ENCODE measurements at regions not wholly inside any gene's neighbourhood (a gene's known extent, or its start where the extent isn't known, plus 50 kb on each side); places are given as distances from the start of the nearest gene placed in this dataset.

DNA sequence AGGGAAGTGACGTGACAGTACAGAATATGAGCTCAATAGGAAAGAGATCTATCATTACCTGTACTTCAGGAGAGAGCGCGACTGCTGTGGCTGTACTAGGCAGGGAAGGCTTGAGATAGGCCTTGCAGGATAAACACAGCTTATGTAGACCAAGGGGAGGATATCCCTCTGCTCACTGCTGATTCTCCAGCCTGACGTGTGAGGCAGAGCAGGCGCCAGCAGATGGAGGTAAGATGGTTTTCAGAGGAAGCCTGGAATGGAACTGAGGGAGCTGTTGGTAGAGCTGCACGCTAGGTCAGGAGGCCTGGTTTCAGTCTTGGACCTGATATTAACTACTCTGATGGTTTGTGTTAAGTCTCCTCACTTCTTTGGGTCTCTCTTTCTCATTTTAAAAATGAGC lies 291.4 kb downstream of the YTHDC2 start:
- FAIRE-seq = no peak

DNA sequence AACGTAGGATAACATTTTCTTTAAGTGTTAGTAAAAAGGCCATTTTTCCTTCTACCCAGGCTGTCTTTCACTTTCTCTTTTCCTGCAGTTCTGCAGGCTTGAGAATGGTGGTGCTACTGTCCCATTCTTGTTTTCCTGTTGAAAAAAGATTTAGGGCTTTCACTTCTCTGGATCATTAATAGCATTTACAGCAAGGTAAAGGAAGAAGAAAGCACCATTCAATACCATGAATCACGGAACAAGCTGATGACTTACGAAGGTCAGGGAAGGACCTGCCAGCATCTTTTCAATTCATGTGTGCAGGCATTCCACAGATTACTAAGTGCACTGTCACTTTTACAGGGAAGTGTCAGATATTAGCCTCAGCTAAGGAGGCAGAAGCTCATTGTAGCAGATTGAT lies 292.8 kb downstream of the YTHDC2 start:
- FAIRE-seq = no peak

DNA sequence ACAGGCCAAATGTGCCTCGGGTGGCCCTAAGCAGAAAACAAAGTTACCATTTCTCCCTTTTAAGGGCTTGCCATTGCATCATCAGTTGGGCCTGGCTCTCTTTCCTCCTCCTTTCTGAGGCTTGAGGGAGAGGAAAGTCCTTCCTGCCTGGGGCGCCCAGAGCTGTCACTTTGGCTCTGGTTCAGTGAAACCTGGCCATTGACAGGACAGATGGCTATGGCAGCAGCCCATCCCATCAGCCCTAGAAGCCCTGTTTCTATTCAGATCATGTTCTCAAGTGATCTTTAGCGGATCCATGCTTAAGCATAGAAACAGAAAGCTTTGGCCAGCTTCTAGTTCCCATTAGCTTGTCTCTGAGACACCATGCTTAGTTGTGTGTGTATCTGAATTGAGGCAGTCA lies 293.4 kb downstream of the YTHDC2 start:
- FAIRE-seq = no peak

DNA sequence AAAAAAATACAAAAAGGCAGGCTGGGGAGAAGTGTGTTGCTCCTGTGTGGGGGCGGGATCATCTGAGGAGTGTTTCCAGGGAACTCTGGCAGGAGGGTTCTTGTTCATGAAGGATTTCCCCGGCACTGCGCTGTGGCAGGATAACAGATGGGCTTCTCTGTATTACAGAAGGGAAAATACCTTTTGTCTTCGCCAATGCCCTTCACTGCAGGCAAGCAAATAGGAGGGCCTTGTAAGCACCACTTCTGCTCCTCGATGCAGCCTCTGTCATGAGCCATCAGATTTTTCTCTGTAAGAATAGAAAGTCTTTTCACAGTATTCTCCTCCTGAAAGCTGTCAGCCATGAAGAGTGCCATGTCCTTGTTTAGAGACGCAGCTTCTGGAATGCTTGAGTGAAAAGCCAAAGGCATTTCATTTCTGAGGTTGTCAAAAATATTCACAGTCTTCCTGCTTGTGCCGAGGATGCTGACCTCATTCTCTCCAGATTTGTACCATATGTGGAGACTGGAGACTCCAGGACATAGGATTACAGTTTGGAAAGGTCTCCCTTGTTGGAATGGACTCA lies 294.0 kb downstream of the YTHDC2 start:
- no peak for FAIRE-seq

DNA sequence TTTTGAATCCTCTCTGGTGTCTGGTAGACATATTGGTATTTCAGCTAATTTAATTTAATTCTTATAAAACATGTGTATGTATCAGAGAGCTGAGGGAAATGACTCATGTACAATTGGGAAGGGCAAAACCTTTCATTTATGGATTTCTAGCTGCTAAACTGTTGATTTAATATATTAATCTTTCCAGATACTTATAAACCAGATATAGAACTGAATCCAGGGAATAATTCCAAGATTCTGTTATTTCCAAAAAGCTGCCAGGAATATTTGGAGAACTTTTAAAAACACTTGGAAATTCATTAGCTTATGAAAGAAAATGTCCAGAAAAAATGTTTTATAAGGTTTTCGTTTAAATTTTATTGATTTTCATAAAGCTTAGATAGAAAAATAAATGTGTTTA lies 295.5 kb downstream of the YTHDC2 start:
- FAIRE-seq = no peak

DNA sequence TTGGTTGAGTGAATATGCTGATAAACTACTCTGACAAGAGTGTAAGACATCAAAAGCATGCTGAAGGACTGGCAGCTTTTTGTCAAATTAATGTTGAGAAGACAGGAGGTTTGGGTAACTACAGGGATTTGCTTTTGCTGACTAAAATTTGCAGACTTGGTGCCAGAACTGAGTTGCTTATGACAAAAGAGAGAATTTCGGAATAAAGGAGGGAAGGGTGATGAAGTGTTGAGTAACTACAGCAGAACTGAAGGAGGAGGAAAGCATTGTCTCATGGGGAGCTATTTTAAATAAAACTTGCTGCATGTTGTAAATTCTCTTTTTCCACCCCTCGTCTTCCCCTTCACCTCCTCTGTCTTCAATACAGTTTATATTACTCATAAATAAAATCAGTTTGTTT lies 296.1 kb downstream of the YTHDC2 start:
- no peak for FAIRE-seq

DNA sequence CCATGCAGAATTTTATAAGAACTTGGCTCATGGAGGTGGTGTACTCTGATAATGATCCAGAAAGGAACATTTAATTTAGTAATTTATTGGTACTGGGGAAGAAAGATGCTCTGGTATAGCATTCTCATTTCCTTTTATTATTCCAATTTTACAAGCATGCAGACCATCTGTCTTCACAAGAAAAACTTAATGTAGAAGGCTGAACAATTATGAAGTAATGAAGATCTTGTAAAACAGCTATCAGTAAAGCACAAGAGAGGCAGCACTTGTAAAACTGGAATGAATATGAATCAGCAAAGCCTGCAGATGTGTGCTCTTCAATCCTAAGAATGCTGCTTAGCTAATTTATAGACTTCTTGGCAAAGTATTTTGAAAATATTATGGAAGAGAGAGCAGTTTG lies 300.0 kb downstream of the YTHDC2 start:
- FAIRE-seq = no peak

DNA sequence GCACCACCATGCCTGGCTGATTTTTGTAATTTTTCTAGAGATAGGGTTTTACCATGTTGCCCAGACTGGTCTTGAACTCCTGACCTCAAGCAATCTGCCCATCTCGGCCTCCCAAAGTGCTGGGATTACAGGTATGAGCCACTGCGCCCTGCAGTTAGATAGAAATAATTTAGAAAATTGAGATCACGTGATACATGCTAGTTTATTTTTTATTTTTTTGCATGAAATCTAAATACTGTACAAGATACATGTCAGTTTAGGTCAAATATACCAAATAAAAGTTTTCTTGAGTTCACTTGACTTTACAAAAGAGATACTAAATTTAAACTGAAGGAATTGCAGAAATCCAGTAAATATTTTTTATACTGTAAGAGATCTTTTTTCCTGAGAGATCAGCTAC lies 304.2 kb downstream of the YTHDC2 start:
- no peak for FAIRE-seq

DNA sequence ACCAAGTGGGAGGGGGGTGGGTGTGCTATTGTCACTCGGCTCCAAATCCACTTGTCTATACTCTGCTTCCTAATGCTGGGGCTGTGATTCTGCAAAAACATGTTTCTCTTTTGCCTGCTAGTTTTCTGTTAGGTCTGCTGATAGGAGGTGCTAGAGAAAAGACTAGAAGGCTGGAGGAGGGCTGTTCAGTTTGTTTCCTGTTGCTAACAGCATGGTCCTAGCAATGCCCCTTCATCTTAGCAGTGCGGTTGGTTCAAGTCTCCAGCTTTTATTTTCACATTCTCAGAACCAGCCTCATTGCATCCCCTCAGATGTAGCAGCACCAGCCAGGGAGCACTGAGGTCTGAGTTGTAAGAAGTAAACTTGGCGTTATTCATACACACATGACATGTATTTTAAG lies 310.2 kb downstream of the YTHDC2 start:
- FAIRE-seq = no peak

DNA sequence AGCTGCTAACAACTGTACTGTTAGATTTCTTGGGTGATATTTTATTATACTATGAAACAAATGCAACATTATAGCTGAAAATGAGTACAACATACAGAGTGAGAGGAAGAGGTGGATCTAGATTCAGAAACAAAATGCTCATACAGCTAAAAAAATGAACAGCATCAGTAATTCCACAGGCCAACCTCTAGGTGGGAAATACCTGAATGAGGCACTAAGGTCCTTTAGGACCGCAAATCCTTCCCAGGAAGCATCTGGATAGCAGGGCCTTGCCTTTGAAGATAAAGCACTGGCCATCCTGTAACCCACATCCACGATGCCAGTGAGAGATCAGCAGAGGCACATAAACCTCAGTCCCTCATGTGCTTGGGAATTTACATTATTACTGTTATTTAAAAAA lies 310.8 kb downstream of the YTHDC2 start:
- no peak for FAIRE-seq

DNA sequence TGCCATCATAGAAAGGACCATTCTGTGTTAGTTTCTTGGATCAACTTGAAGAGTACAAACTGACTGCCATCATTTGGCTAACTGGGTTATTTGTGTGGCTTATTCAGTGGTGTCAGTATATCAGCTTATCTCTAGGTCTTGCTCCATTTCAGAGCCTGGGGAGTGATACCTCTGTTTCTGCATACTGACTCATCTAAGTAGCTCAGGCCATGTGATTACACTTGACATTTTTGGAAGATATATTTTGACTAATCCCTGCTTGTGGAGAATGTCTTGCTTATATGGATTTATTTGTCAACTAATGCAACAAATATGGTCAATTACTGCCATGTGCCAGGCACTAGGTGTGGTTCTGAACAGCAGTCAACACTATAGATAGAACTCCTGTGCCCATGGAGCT lies 311.7 kb downstream of the YTHDC2 start:
- FAIRE-seq = no peak

DNA sequence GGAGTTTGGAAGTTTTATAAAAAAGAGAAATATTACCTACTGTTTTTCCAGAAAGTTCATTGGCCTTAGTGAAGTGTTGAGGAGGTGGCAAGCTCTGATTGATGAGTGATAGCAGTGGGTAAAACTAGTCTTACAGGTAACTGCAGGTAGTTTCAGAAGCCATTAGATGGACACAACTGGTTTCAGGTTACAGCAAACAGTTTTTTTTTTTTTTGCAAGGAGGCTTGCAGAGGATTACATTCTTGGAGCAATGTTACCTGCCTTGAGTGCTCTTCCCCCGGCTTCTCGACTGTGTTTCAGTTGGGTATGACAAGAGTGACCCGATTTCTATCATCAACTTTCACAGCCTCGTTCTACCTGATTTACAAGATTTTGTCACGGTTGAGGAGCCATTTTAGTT lies 333.4 kb downstream of the YTHDC2 start:
- FAIRE-seq = no peak

DNA sequence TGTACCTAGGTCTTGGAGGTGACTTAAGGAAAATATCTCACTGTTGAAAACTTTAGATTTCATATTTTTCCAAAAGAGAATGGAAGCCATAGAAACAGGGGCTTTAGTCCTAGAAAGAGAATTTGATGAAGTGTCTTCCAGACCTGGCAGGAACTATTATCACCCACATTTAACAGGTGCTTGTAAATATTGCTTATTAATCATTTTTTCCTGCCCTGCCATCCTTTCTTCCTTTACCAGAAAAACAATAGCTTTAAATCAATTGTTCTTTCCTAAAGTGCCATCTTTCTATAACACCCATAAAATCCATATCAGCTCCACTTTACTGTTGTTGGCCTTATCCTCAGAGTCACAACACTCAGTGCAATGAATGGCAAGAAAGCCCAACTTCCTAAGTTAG lies 350.9 kb downstream of the YTHDC2 start:
- FAIRE-seq = no peak

DNA sequence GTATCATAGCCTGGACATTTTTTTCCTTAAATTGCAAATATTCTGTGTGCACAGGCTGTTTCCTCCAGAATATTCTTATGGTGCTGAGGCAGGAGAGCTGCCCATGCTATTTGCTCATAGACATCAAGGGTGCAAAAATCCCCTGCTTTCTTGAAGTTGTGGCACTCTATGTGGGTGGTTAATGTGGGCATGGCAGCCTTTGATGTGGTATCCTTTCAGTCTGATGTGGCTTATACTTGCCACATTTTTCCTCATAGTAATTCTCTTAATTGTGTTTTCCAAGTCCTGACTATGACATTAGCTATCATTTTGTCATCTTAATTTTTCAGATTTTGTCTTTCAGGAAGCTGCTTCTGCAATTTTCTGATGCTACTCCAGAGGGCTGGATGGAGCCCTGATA lies 353.3 kb downstream of the YTHDC2 start:
- FAIRE-seq = no peak

DNA sequence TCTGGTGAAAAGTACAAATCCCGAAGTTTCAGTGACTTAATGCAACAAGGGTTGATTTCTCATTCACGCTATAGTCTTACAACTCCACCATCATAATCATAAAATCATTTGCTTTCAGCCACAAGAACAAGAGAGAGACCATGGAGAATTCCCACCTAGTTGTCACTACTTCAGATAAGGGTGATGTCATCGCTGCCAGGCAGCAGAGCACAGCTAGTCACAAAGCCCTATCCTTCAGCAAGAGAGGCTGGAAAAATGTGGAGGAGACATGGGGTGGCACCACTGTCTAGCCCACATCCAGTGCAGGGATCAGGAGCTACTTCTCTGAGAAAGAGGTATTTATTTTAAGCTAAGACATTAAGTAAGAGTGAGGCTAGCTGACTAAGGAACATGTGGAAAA lies 356.1 kb downstream of the YTHDC2 start:
- no peak for FAIRE-seq

DNA sequence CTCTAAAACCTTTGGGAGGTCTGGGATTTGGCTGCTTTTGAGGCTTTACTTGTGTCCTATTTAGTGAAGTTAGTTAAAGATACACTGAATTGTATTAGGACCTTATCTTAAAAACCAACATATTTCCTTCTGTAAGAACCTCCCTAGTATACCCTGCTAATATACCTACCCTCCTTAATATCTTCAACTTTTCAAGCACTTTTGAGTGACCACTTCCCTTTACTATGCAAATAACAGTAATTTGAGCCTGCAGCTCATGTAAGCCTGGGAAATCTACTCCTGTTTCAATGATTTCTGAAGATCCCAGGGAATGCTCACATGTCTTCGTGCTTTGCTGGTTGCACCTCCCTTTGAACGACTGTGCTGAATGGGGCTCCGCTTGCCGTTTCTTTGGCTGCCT lies 358.5 kb downstream of the YTHDC2 start:
- FAIRE-seq = no peak

DNA sequence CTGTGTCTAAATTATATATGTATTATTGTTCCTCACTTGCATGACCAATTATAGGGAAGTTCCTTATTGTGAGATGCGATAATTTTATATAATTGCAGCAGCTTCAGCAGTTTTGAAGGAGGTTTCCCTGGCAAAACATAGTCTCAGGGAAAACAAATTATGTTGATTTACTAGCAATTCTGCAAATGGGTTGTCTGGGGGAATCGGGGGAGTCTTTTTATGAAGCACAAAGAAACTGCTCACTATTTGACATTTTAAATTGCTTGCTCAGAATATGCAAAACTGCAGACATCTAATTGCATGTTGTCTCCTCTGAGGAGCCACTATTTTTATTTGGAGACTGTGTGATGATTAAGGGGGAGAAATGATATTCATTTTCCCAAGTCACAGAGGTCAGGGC lies 361.6 kb downstream of the YTHDC2 start:
- FAIRE-seq = no peak

DNA sequence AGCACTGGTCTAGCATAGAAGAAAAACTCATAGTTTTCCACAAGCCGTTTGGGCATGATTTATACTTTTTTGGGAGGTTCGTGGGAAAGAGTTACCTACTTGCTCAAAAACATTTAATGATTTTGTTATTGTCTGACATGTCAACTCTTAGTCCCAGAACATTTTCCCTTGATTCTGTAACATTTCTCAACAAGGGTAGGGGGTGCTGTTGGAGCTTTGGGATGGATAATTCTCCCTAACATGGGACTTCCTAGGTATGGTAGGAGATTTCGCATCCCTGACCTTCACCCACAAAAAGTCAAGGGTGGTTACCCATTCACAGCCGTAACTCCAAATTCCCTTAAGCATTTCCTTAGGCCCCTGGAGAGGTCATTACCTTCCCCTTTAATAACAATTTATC lies 378.0 kb downstream of the YTHDC2 start:
- FAIRE-seq = no peak

DNA sequence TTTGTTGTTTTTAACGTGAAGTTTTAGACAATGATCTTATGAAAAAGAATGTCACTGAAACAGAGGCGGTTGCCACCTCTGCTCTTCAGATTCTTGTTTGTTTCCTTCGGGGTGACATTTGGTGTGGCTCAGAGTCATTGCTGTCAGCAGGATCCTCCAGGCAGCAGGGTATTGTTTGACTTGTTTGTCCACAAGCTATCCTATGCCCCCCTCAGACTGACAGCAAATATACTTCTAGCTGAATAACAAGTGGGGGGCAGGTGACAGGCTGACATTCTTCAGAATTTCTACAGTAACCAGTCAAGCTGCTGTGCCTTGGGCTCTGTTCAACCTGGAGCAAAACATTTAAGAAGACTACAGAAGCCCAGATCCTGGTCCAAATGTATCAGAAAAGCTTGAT lies 383.3 kb downstream of the YTHDC2 start:
- FAIRE-seq = no peak

DNA sequence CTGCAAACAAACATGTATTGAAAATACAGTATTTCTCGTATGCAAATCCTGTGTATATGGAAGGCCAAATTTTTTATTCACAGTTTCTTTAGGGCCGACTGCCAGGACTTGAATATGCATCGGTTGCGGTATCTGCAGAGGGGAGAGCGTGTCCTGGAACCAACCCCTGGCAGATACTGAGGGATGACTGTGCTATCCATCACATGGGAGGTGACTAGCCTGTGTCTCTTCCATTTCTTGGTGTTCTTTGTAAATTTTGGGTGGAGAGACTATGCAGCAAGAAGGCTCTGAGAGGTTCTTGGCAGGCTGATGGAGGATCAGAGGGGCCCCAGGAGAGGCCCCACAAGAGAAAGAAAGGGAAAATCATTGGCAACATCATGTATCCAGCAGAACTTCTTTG lies 384.3 kb downstream of the YTHDC2 start:
- FAIRE-seq = no peak

DNA sequence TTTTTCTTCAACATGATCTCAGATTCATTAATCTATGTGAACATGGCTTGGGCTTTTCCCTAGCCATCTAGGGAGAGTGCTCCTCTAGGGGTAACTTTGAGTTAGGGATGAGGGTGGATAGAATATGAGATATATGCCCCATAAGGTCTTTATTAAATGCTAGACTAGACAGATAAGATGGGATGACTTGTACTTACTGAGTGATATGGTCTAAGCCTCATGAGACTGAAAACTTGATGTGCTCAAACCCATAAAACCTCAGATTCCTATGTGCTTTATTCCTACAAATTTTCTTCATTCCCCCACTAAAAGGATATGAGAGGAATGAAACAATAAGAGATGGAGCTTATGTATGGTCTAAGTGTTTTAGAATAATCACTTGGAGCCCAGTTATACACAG lies 386.6 kb downstream of the YTHDC2 start:
- FAIRE-seq = no peak

DNA sequence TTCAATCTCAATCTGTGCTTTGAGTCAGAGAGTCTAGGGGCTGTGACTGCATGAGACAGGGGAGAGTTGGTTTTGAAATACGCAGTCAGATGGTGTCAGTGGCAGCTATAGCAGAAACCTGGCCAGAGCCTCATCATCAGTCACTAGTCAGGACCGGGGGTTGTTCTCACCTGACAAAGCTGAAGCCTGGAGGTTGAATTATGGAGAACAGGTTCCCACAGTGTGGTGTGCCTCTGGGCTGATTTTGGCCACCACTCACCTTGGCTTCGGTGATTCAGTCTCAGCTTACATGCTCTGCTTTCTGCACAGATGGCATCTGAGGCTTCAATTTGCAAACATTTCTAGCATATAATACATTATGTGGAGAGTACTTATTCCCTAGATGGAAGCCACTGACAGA lies 387.3 kb downstream of the YTHDC2 start:
- no peak for FAIRE-seq

DNA sequence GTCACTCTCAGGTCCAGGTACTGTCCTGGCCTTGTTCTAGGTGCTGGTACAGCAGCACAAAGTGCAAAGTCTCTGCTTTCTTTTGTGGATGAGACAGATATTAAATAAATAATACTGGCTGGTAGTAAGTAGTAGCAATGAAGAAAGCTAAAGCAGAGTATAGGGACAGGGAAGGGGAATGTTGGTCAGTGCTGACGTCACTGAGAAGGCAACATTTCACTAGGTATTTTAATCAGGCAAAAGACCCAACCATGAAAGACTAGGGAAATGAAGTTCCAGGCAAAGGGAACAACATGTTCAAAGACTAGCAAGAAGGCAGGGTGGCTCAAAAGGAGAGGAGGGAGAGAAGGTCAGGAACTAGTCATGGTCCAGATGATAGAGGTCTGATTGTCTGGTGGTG lies 388.2 kb downstream of the YTHDC2 start:
- no peak for FAIRE-seq

DNA sequence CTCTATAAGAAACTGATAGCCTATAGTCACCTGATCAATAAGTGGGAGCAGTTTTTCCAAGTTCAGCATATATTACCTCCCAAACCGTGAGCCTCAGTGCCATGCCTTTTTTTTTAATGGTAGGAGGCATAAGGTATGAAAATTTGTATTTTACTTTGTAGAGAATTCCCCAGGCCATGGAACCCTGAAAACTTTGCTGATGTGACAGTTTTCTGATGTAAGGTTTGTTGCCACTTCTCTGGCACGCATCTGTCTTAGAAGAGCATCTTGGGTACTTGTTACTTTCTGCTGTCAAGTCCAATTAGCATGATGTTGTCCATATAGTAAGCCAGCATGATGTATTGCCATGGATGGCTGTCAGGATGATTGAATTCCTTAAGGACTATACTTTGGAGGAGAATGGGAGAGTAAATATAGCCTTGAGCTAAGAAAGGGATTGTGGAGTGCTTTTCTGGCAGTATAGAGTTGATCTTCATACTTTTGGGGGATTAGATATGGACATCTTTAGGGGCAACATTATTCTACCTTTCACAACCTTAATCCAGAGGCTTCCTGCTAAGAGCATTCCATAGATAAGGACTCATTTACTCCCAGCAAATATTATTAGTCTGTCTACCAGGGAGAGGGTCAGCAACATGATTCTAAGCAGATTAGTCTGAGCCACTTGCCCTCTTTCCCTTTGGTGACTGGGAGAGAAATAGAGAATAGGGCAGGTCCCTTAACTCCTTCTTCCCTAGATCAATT lies 389.6 kb downstream of the YTHDC2 start:
- FAIRE-seq = no peak

DNA sequence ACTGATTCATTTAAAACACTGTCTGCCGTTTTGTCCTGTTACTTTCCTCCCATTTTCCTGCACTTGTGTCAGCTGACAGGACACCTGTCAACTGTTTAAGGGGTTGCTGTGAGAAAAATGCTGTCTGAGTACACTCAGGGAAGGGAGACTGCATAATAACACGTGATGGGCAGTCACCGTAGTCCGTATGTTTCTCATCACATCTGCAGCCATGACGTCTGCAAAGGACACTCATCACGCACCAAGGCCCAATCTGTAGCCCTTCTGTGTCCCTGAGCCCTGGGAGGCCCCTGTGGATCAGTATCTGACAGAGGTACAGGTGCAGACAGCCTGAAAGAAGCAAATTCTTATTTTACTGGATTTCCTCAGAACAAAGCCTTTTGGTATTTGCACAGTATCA lies 396.3 kb downstream of the YTHDC2 start:
- FAIRE-seq = no peak

Data from endometrium (tissue), 2 donors.